ENCODE measurements at regions not wholly inside any gene's neighbourhood (a gene's known extent, or its start where the extent isn't known, plus 50 kb on each side); places are given as distances from the start of the nearest gene placed in this dataset.
A peak's percentile ranks its signal among the peaks of the same experiment; 100 is the strongest.

- H3K4me3 ChIP-seq (ENCODE audit: low read depth, low read length) = no peak overlapping the region
Observed at GRCh38 chr3:177478170-177478867, 281.0 kb upstream of the TBL1XR1 start.

GRCh38 chr3:177479630-177480029, 282.3 kb upstream of the TBL1XR1 start:
- H3K4me3 ChIP-seq (ENCODE audit: low read depth, low read length) = no peak overlapping the region
- DNase-seq (ENCODE audit: low read depth, low spot score) = no peak
- H3K27ac ChIP-seq (ENCODE audit: low read depth, low read length) = no peak overlapping the region
- ChIA-PET POLR2A (interaction anchor here (0.6 kb wide), 1 partner anchor 215 kb away, joined by 3 read pairs; no protein-coding TSS in a partner anchor), CTCF (no interaction called here)
- no peak for TF ChIP-seq CTCF (IDR thresholded peaks at IDR 0.05; ENCODE audit: low read depth, low read length)
- no peaks in the 10 kb centered on the region for H3K27me3 ChIP-seq (ENCODE audit: control insufficient read depth, insufficient read depth, low read length)
- H3K9me3 ChIP-seq (ENCODE audit: control insufficient read depth, insufficient read depth, low read length) = no peaks in the 10 kb centered on the region

More at GRCh38 chr3:177478170-177478867, 281.0 kb upstream of the TBL1XR1 start:
- TF ChIP-seq CTCF (IDR thresholded peaks at IDR 0.05; ENCODE audit: low read depth, low read length) = no peak
- ChIA-PET CTCF (interaction anchor here (0.6 kb wide), 1 partner anchor 12 kb away, joined by 3 read pairs; no protein-coding TSS in a partner anchor), POLR2A (interaction anchor here (0.6 to 1.1 kb wide), 2 partner anchors 60 to 856 kb away, joined by 3 to 5 read pairs; no protein-coding TSS in a partner anchor)
- no peaks in the 10 kb centered on the region for H3K27me3 ChIP-seq (ENCODE audit: control insufficient read depth, insufficient read depth, low read length)
- no peaks in the 10 kb centered on the region for H3K9me3 ChIP-seq (ENCODE audit: control insufficient read depth, insufficient read depth, low read length)
- DNase-seq (ENCODE audit: low read depth, low spot score) = peak; percentile 98
- H3K27ac ChIP-seq (ENCODE audit: low read depth, low read length) = peak overlapping the region; percentile 90

- Histone ChIP-seq H3K27me3 (ENCODE audit: control insufficient read depth, insufficient read depth, low read length) (no peaks in the 10 kb centered on the region), H3K4me3 (ENCODE audit: low read depth, low read length) (no peak overlapping the region), H3K9me3 (ENCODE audit: control insufficient read depth, insufficient read depth, low read length) (no peaks in the 10 kb centered on the region), H3K27ac (ENCODE audit: low read depth, low read length) (no peak overlapping the region)
- CTCF ChIA-PET = interaction anchor here (0.9 kb wide), 1 partner anchor 14 kb away, joined by 3 read pairs; no protein-coding TSS in a partner anchor
- no peak for DNase-seq (ENCODE audit: low read depth, low spot score)
- TF ChIP-seq CTCF (IDR thresholded peaks at IDR 0.05; ENCODE audit: low read depth, low read length) = no peak
- POLR2A ChIA-PET = interaction anchor here (0.7 kb wide), 1 partner anchor 14 kb away, joined by 4 read pairs; no protein-coding TSS in a partner anchor
Observed at GRCh38 chr3:177481329-177481728, 284.0 kb upstream of the TBL1XR1 start.

- TF ChIP-seq CTCF (IDR thresholded peaks at IDR 0.05; ENCODE audit: low read depth, low read length) = no peak
Observed at GRCh38 chr3:177482048-177482691, 284.9 kb upstream of the TBL1XR1 start.

More at GRCh38 chr3:177482048-177482691, 284.9 kb upstream of the TBL1XR1 start:
- no peaks in the 10 kb centered on the region for H3K9me3 ChIP-seq (ENCODE audit: control insufficient read depth, insufficient read depth, low read length)
- H3K27me3 ChIP-seq (ENCODE audit: control insufficient read depth, insufficient read depth, low read length) = no peaks in the 10 kb centered on the region
- ChIA-PET CTCF (interaction anchor here (0.9 kb wide), 1 partner anchor 15 kb away, joined by 3 read pairs; no protein-coding TSS in a partner anchor), POLR2A (no interaction called here)
- H3K27ac ChIP-seq (ENCODE audit: low read depth, low read length) = no peak overlapping the region
- H3K4me3 ChIP-seq (ENCODE audit: low read depth, low read length) = no peak overlapping the region
- no peak for DNase-seq (ENCODE audit: low read depth, low spot score)
